ENCODE measurements at regions not wholly inside any gene's neighbourhood (a gene's known extent, or its start where the extent isn't known, plus 50 kb on each side); places are given as distances from the start of the nearest gene placed in this dataset.

DNA sequence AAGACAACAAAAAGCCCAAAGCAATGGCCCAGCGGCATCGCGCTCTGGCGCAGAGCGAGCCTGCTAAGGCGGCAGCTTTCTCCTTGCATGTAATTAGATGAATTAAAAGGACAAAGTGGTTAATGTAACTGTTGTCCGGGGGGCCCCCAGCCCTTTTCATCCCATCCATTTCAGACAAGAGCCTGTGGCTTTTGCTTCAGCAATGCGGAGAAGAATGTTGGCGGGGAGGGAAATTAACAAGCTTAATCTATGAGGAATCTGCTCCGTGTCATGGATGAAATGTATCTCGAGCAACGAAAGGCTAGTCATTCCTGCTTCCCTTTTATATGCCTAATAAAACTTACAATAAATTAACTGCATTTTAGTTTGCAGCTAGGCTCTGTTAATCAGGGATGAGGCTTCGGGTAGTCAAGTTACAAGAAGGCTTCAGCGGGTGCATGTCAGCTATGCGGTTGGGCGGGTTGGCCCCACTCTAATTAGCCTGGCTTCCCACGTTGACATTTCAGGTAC is 203.3 kb downstream of the BUB3 start:
- no peak for TF ChIP-seq GABPA (IDR thresholded peaks at IDR 0.05; ENCODE audit: low read depth)
- TF ChIP-seq, protein P1, sequence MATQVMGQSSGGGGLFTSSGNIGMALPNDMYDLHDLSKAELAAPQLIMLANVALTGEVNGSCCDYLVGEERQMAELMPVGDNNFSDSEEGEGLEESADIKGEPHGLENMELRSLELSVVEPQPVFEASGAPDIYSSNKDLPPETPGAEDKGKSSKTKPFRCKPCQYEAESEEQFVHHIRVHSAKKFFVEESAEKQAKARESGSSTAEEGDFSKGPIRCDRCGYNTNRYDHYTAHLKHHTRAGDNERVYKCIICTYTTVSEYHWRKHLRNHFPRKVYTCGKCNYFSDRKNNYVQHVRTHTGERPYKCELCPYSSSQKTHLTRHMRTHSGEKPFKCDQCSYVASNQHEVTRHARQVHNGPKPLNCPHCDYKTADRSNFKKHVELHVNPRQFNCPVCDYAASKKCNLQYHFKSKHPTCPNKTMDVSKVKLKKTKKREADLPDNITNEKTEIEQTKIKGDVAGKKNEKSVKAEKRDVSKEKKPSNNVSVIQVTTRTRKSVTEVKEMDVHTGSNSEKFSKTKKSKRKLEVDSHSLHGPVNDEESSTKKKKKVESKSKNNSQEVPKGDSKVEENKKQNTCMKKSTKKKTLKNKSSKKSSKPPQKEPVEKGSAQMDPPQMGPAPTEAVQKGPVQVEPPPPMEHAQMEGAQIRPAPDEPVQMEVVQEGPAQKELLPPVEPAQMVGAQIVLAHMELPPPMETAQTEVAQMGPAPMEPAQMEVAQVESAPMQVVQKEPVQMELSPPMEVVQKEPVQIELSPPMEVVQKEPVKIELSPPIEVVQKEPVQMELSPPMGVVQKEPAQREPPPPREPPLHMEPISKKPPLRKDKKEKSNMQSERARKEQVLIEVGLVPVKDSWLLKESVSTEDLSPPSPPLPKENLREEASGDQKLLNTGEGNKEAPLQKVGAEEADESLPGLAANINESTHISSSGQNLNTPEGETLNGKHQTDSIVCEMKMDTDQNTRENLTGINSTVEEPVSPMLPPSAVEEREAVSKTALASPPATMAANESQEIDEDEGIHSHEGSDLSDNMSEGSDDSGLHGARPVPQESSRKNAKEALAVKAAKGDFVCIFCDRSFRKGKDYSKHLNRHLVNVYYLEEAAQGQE (IDR thresholded peaks at IDR 0.05; ENCODE audit: insufficient replicate concordance, low read depth) = no peak
